ENCODE measurements at regions not wholly inside any gene's neighbourhood (a gene's known extent, or its start where the extent isn't known, plus 50 kb on each side); places are given as distances from the start of the nearest gene placed in this dataset.
"Not testable (repeated sequence)": the region's sequence is repeated elsewhere in the genome, so short reads cannot be mapped to it uniquely, and the experiment has no call there.

DNA sequence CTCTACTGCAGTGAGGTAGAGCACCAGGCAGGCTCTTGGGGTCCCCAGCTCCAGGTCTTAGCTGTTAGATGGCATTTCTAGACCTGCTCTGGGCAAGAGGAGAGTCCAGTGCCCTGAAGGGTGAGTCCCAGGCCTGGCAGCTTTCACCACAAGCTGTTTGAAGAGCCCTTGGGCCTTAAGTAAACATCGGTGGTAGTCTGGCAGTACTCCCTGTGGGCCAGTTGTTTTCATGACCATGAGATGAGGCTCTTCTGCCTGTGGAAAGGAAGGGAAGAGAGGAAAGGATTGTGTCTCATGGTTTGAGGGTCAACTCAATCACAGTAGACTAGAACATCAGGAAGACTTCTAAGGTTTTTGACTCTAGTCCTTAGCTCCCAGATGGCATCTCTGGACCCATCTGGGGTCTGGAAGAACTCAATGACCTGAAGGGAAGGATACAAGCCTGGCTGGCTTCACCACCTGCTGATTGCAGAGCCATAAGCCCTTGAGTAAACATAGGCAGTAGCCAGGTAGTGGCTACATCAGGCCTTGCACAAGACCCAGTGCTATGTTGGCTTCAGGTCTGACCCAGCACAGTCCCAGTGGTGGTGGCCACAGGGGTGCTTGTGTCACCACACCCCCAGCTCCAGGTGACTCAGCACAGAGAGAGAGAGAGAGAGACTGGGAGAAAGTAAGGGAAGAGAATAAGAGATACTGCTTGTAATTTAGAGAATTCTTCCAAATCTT lies 114.3 kb upstream of the PCSK5 start:
- DNase-seq (no peak), ATAC-seq (no peak)

DNA sequence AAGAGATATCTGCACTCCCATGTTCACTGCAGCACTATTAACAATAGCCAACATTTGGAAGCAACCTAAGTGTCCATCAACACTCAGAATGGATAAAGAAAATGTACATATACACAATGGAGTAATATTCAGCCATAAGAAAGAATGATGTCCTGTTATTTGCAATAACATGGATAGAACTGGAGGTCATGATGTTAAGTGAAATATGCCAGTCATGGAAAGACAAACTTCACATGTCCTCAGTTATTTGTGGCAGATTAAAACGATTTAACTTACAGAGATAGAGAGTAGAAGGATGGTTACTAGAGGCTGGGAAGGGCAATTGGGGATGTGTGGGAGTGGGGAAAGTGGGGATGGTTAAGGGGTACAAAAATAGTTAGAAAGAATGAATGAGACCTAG lies 110.3 kb upstream of the PCSK5 start:
- DNase-seq (no peak), ATAC-seq (no peak)

- ATAC-seq, result no peak
- DNase-seq, result no peak
These were observed 102.4 kb upstream of the PCSK5 start for GRCh38 chr9:75788006-75788634.

DNA sequence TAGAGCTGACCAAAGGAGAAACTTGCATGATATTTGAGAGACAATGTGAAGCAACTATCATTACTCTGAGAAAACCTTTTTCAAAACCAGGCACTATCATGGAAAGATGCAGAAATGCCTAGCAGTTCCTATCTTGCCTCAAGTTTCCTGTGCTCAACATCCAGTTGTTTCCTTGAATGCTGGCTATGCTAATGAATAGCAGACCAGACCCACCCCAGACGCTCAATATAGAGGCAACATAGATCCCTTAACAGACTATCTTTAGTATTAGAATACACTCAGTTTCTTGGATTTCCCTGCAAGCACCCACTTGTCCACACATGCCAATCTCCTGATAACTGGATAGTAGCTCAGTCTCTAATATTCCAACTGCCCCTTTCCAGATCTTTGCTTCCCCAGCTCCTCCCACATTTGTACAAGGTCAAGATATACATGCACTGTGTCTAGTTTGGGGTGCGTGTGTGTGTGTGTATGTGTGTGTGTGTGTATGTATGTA lies 93.3 kb upstream of the PCSK5 start:
- ATAC-seq (no peak), DNase-seq (no peak)

DNA sequence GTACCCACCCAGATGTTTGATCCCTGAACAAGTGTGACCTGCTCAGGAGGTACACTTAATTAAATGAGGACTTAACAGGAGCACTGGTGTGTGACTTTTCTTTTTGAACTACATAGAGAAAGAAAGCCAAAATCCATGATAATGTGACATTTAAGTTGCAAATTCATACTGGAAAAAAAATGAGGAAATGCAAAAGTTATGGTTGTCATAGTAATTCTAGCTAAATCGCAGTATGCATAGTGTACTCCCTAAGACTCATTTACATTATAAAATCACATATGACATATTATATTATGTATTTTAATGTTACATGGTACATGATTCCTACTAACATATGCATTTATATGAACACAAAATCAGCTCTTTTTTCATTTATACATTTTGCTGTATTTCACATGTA lies 92.0 kb upstream of the PCSK5 start:
- DNase-seq (no peak), ATAC-seq (no peak)

DNA sequence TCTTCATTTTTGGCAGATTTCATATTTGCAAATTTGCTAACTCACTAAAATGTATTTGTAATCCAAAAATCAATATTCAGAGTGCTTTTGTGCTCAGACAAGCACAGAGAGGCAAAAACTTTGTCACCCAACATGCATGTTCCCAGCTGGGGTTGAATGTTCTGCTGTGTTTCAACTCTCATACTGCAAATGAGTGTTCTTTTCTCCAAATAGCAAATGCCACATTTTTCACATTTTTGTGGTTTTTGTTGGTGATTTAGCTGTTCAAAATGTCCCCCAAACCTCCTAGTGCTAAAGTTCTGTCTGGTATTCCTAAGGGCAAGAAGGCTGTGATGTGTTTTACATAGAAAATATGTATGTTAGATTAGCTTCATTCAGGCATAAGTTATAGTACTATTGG lies 87.3 kb upstream of the PCSK5 start:
- DNase-seq (no peak), ATAC-seq (no peak)

DNA sequence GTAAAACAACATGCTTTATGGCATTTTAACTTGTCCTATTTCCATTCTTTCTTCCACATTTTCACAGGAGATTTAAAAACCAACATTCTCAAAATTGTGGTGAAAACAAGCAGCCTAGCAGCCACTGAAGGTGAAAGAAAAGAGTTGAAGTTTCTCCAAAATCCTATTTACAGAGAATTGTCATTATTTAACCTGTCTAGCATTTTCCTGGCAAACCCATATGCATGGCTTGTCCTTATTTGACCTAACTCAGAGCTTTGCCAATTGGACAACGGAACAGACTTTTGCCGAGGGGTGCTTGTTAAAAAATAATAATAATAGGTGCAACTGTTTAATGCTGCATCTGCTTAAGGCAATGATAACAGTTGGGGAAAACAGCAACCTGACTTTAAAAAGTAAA lies 80.4 kb upstream of the PCSK5 start:
- DNase-seq, result no peak
- no peak for ATAC-seq

GRCh38 chr9:75811692-75812091 lies 78.8 kb upstream of the PCSK5 start:
- DNase-seq (no peak), ATAC-seq (no peak)

GRCh38 chr9:75812141-75812540 lies 78.3 kb upstream of the PCSK5 start:
- no peak for ATAC-seq
- no peak for DNase-seq

- ATAC-seq (no peak), DNase-seq (no peak)
These were observed 75.8 kb upstream of the PCSK5 start for GRCh38 chr9:75814667-75815066.

- ATAC-seq, DNase-seq: not testable (repeated sequence)
These were observed 69.9 kb upstream of the PCSK5 start for GRCh38 chr9:75820471-75821115.

- no peak for ATAC-seq
- no peak for DNase-seq
These were observed 67.3 kb upstream of the PCSK5 start for GRCh38 chr9:75823151-75823550.

DNA sequence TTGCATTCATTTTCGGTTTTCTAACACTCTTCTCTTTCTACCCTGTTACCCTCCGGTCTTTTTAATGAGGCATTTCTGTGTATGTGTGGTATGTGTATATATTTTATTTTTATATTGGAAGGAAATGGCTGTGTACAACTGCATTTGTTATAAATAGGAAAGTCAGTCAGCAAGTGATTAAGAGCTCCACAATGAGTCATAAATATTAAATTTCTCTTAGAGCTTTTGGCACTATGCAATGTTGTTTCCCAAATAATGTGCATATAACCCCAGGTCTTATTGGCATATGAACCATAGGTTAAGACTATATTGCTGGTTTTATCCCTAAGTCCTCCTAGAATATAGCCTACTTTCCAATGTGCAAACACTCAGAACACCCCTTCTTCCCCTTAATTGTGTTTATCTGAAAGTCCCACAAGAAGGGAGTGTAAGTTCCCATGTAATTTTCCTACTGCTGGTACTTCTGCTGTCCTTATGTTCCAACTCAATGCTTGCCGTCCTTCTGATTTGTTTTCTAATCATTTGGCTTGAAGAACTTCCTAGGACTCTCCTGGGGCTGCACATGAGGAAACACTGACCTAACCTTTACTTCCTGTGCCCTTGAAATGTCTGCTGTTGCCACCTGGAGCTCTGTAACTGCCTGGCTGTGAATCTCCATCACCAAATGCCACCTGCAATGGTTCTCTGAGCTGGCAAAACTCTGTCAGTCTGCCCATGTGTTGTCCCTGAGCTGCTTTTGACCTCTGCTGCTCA lies 65.5 kb upstream of the PCSK5 start:
- DNase-seq, result no peak
- ATAC-seq, result no peak

- DNase-seq (no peak), ATAC-seq (no peak)
These were observed 64.2 kb upstream of the PCSK5 start for GRCh38 chr9:75826314-75826713.

GRCh38 chr9:75830303-75830702 lies 60.2 kb upstream of the PCSK5 start:
- ATAC-seq, result no peak
- DNase-seq, result no peak

DNA sequence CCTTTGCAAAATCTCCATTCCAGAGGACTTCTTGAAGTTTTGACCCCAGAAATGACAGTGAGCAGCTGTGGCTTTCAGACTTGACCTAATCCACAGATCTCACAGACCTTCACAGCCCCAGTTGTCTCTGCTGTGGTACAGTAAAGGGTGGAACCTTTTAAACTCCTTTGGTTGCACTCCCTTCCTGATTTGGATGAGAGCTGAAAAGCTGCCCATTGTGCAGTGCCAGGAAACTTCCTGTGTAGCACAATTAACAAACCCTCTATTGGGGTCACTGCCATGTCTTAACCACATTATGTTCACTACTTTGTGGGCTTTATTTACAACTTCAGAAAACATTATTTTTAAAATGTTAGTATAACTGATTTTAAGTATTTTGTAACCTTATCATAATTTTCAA lies 56.7 kb upstream of the PCSK5 start:
- no peak for DNase-seq

DNA sequence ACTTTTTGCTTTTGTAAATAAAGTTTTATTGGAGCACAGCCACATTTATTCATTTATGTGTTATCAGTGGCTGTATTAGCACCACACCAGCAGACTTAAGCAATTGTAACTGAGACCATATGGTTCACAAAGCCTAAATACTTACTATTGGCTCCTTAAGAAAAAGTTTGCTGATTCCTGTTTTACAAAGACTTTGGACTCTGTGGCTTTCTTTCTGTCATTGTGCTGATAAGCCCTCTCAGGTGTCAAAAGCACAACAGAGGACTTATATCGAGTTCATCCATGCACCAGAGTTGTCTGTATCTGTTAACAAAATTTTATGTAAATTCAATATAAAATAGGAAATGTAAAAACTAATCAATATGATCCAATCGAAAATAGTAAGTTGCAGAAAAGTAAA lies 55.6 kb upstream of the PCSK5 start:
- ATAC-seq (no peak), DNase-seq (no peak)

More for the DNA sequence above, 56.7 kb upstream of the PCSK5 start:
- ATAC-seq, result no peak

Measured in stimulated activated naive CD8-positive, alpha-beta T cell treated with anti-CD3 and anti-CD28 coated beads, Interleukin-15, Interleukin-2, amounts not matched to agents 100 U/mL and 50 U/mL, for 24 hours (primary cell).